GM18508 (cell line): ENCODE measurements at regions not wholly inside any gene's neighbourhood (a gene's known extent, or its start where the extent isn't known, plus 50 kb on each side); places are given as distances from the start of the nearest gene placed in this dataset.

Experiments
- ATAC-seq: cut with Tn5 transposase; IDR thresholded peaks from one replicate; pipeline ENCODE4 v1.9.1; 2021; ENCODE audit warnings: moderate number of reproducible peaks; ENCODE audit not compliant: insufficient read depth, unreplicated experiment

DNA sequence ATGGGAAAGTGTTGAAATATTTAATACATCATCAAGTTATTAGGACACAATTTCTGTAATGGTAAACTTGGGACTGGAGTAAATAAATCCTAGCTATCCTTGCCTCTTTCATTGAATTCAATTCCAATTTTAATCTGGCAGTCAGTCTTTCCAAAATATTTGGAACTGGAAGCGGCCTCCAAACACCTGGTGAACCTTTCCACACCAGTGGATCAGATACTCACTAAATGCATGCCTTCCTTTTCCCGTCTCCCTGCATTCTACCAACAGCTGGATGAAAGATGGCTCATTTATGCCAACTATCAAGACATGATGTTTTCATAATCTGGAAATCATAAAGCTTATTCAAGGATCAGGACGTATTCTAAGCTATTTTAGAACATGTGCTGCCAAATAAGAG, 488.2 kb upstream of the SPHKAP start:
- no peak for ATAC-seq

- no peak for ATAC-seq
Observed at GRCh38 chr2:228665232-228665631, 483.7 kb upstream of the SPHKAP start.

GRCh38 chr2:228658998-228659397, 477.5 kb upstream of the SPHKAP start:
- no peak for ATAC-seq

DNA sequence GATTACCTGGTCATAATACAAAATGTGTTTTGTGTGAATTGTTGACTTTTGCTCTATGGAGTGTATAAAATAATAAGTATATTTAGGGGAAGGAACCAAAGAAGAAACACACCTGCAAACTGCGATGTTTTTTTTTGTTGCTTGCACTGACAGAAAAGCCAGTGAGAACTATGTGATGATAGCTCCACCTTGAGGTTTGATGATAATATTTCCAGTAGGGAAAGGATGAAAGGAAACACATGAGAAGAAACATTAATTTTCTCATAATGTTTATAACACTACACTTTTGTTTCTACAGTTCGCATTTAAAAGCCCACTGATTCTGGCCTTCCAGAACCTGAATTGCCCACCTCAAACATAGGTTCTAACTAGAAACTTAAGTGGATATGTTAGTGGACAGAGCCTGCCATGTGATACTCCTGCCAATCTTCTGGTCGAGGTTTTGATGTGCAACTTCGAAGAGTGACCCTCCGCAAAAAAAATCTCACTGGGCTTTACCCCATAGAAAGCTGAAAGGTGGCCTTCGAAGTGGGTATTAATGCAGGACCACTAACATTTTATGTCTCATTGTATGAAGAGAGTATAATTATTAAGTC, 476.4 kb upstream of the SPHKAP start:
- ATAC-seq: no peak

- ATAC-seq: no peak
Observed at GRCh38 chr2:228655331-228655730, 473.8 kb upstream of the SPHKAP start.

DNA sequence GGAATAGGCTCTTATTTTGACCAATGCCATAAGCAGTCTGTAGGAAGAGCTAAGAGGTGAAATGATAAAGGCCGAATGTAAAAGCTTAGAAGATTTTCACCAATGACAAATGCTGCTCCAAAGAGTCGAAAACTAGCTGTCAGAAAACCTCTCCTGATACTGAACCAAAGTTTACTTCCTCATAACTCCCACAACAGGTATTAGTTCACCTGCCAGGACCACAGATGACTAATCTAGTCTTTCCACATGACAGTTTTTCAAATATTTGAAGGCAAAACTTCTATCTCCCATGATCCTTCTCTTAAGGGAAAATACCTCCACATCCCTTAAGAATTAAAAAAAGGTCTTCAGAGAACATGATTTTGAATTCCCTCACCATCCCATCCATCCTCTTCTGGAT, 473.2 kb upstream of the SPHKAP start:
- ATAC-seq: no peak

GRCh38 chr2:228653884-228654283, 472.4 kb upstream of the SPHKAP start:
- no peak for ATAC-seq

DNA sequence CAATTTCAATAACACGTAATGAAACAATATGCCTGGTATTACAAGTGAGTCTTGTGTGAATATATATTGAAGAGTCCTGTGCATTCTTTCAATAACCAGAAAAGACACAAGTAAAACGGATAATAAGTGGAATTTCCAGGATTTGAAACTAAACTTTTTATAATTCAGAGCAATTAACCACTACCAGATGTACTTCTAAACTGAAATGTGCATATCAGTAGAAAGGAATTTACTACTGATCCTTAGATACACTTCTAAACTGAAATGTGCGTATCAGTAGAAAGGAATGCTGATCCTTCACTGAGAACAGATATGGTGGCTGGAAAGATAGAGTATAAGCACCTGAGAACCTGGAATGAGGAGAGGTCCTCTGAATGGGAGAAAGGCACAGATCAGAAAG, 470.9 kb upstream of the SPHKAP start:
- no peak for ATAC-seq

DNA sequence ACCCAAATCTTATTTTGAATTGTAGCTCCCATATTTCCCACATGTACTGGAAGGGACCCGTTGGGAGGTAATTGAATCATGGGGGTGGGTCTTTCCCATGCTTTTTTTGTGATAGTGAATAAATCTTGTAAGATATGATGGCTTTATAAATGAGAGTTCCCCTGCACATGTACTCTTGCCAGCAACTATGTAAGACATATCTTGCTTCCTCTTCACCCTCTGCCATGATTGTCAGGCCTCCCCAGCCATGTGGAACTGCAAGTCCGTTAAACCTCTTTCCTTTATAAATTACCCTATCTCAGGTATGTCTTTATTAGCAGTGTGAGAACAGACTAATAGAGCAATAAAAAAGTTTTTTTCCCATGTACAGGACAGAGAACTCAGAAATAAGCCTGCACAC, 468.4 kb upstream of the SPHKAP start:
- ATAC-seq: no peak

DNA sequence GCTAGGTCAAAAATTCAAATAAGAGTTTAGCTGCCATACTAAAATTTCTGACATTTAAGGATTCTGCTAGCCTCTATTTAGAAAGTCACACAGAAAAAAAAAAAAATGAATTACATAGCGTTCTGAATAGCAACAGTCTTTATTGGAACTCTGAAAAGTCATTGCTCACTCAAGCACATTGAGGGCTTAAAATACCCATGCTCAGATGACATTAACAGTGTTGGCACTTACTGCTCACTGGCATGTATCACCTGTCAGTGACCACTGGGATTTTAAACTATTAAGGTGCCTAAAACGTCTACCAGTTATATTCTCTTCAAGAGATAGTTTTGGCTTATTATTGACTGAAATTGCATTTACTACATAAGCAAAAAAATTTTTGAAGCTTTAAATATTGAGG, 468.0 kb upstream of the SPHKAP start:
- no peak for ATAC-seq

DNA sequence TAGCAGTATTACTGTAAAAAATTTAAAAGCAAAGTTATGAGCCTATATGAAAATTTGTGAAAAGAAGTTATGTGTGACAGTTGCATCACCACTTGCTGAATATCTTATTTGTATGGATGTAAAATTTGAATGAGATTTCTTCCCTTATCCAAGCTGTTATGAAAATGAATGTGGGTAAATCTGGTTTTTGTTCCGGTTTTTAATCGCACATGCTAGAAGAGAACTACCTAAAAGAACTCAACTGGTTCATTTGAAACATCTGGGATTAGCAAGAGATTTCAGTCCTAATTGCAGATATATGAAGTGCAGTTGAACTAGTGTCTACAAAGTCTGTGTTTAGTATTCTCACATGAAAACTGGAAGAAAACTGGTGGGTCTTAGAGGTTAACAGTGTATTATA, 467.1 kb upstream of the SPHKAP start:
- no peak for ATAC-seq

DNA sequence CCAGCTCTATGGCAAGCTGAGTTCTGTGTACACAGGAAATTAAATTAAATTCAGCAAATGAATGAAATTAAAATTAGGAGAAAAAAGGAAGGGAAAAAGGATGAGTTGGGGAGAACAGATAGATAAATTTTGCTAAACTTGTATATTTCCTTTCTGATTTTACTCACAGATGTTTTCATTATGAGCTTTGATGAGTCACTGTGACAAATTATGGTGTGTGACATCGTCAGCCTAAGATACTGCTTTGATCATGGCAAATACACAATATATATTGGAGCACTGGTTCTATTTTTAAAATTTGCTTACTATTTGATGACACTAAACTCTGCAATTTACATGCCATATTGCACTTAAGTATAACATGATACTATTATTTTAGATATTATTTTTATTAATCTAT, 464.6 kb upstream of the SPHKAP start:
- no peak for ATAC-seq

DNA sequence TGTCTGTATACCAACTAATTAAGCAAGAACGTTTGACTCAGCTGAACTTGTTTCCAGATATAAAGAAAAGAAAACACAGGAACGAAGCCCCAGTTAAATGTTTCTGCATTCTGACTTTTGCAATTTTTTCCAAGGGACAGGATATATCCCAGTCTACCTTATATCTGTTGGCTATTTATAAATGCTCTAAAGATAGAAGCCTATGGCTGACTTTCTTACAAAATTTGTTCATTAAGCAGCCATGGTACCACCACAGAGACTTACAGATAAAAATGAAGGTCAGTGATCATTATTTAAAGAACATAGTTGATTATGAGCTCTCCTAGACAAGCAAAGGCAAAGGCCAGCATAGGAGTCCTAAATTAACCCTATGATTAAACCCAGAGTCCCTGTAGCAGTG, 462.7 kb upstream of the SPHKAP start:
- ATAC-seq: no peak

DNA sequence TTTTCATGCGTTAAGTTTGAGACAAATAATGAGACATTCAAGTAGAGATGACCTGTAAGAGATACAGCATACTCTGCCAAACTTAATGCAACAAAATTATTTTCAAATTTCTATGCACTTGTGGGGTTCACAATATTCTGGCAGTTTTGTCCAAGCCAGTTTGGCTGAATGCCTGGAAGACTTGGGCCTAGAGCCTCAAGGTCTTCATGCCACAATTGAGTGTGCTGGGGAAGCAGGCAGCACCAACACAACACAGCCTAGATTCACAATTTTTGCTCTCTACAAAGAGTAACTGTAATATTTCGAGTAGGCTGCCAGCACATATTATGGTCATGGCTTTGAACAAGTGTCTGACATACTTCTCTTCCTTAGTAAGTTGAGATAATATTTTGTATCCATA, 461.4 kb upstream of the SPHKAP start:
- ATAC-seq: no peak

DNA sequence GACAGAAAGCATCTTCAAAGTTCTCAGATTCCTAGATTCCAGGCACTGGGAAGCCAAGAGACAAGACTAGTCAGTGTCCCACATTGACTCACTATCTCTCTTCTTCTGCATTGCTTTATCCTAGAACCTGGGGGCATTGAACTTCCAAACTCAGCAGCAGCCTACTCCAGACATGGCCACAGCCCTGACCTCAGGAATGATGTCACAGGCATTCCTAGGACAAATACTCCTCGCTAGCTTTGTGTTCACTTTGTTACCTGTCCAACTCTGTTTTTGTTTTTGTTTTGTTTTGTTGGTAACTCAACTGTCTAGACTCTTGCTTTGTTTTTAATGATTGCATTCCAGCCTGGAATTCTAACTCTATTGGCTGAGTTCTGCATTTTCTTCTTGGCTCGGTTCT, 449.3 kb upstream of the SPHKAP start:
- no peak for ATAC-seq

DNA sequence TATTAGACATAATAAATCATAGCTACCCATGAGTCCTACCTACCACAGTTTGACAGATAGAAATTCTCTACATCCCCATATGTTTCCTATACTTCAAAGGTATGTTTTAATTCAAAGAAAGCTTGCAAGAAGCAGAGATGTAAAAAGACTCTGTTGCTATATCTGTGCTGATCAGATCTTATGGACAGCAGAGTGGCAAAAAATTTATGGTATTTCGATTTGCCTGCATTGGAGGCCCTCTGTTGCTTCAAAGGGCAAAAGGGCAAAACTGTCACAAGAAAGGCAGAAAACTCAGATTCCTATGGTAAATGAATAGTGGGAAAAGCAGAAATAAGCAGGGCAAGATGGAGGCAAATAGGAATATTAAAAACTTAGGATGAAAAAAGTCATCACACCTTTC, 447.8 kb upstream of the SPHKAP start:
- no peak for ATAC-seq

- ATAC-seq: no peak
Observed at GRCh38 chr2:228628682-228629081, 447.2 kb upstream of the SPHKAP start.

- no peak for ATAC-seq
Observed at GRCh38 chr2:228627510-228627909, 446.0 kb upstream of the SPHKAP start.

- no peak for ATAC-seq
Observed at GRCh38 chr2:228625481-228625880, 444.0 kb upstream of the SPHKAP start.

DNA sequence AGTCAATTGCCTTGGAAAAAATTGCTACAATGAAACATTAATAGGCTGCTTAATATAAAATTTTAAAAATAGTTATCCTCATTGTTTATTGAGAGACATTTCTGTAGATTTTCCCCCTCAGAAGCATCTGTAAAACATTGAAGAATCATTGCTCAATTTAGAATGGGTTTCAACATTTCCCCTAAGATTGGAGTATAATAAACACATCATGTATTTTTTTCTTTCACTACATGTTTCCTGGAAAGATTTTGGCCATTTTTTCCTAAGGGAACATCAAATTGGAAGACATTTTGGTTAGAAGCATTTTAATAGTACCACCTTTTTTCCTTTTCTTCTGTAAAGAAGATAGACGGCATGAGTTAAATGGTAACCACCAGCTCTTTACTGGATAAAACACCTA, 443.2 kb upstream of the SPHKAP start:
- no peak for ATAC-seq

DNA sequence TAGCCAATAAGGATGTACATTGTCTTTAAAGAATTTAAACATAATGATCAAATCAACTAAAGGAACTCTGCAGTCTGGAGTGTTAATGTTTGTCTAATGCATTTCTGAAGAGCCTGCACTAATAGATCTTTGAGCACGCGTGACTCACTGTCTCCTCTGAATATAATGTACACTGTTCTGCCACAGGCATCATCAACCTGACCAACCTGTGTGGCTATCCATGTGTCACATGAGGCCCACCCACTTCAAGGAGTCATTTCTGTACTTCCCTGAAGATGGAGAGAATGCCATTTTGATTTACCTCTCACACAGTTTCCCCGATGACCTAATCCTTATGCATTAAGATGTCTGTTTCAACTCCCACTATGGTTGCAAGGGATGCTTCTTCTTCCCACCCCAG, 434.0 kb upstream of the SPHKAP start:
- no peak for ATAC-seq

DNA sequence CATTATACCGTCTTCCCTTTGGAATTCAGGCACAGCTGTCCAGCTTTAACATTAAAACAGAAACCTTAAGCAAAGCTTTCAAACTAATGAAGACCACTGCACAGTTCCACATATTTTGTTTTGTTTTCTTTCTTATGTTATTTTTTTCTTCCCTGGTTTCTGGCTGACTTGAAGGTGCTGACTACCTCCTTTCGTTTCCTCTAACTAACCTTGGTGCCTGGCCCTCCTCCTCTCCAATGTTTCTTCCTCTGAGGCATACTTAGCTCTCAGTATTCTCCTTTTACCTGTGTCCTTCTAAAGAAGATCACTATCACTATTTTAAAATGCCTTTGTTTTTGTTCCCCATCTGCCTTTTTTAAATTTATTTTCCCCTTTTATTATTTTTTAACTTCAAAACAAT, 433.3 kb upstream of the SPHKAP start:
- no peak for ATAC-seq
